DND-41 (cell line): ENCODE measurements at regions not wholly inside any gene's neighbourhood (a gene's known extent, or its start where the extent isn't known, plus 50 kb on each side); places are given as distances from the start of the nearest gene placed in this dataset.

ENCODE experiments used
- ATAC-seq: fragments of 200-7000 bp; cut with Tn5 transposase; 3 replicates; pipeline ENCODE4 v1.9.1; 2021; ENCODE audit warnings: low read depth; ENCODE audit not compliant: insufficient read depth
- DNase-seq: peaks from one replicate; pipeline ENCODE4 v3.0.0-alpha.2; 2020
- H2AFZ ChIP-seq: 2 replicates; pipeline ENCODE4 v1.6.0; 2012; ENCODE audit warnings: low read depth, low read length
- H3K27ac ChIP-seq: 2 replicates; pipeline ENCODE4 v1.5.1; 2012; ENCODE audit warnings: low read length, inconsistent platforms
- H3K27me3 ChIP-seq: fragments of 200-600 bp; sonication (generic); 2 replicates; pipeline ENCODE4 v1.6.0; 2012; ENCODE audit warnings: low read length, mild to moderate bottlenecking, inconsistent platforms; ENCODE audit not compliant: insufficient read depth, poor library complexity
- H3K36me3 ChIP-seq: 2 replicates; pipeline ENCODE4 v1.5.1; 2012; ENCODE audit warnings: low read length, inconsistent platforms; ENCODE audit not compliant: insufficient read depth
- H3K4me1 ChIP-seq: 2 replicates; pipeline ENCODE4 v1.5.1; 2012; ENCODE audit warnings: mild to moderate bottlenecking, low read length; ENCODE audit not compliant: insufficient read depth
- H3K4me2 ChIP-seq: 2 replicates; pipeline ENCODE4 v1.6.0; 2012; ENCODE audit warnings: mild to moderate bottlenecking, moderate library complexity, low read length, inconsistent platforms; ENCODE audit not compliant: insufficient read depth
- H3K4me3 ChIP-seq, 2 experiments: fragments of 200-600 bp in 1 of 2; shearing (Covaris generic) in 1 of 2; 2 replicates each; pipeline ENCODE4 v1.5.1; 2012 to 2016; ENCODE audit warnings: inconsistent platforms in 2 of 2, low read length in 2 of 2, mild to moderate bottlenecking in 2 of 2, low read depth in 1 of 2, moderate library complexity in 1 of 2
- H3K79me2 ChIP-seq: 2 replicates; pipeline ENCODE4 v1.6.0; 2012; ENCODE audit warnings: low read length, inconsistent platforms; ENCODE audit not compliant: insufficient read depth
- H3K9ac ChIP-seq: 2 replicates; pipeline ENCODE4 v1.6.0; 2012; ENCODE audit warnings: low read depth, mild to moderate bottlenecking, inconsistent platforms, low read length, moderate library complexity
- H3K9me3 ChIP-seq: 2 replicates; pipeline ENCODE4 v1.5.1; 2012; ENCODE audit warnings: low read length, moderate library complexity, mild to moderate bottlenecking, inconsistent platforms; ENCODE audit not compliant: insufficient read depth, severe bottlenecking
- H4K20me1 ChIP-seq: 2 replicates; pipeline ENCODE4 v1.6.0; 2012; ENCODE audit warnings: low read length; ENCODE audit not compliant: insufficient read depth
- CTCF ChIP-seq: IDR thresholded peaks from 2 replicates; pipeline ENCODE4 v1.5.1; 2012; ENCODE audit warnings: borderline replicate concordance, low read length, moderate library complexity, mild to moderate bottlenecking; ENCODE audit not compliant: poor library complexity, severe bottlenecking; ENCODE audit errors: extremely low read depth
- EZH2 ChIP-seq: IDR thresholded peaks from 3 replicates; pipeline ENCODE4 v1.6.1; 2012; ENCODE audit warnings: borderline replicate concordance, low read depth, mild to moderate bottlenecking, moderate library complexity, low read length, inconsistent platforms; ENCODE audit not compliant: severe bottlenecking

- no peak for TF ChIP-seq CTCF
- TF ChIP-seq EZH2: no peak
- Histone ChIP-seq H3K36me3 (no peaks in the 10 kb centered on the region), H3K4me2 (no peak overlapping the region), H2AFZ (no peak overlapping the region), H3K27me3 (no peaks in the 10 kb centered on the region), H3K4me1 (no peaks in the 10 kb centered on the region), H3K9ac (no peak overlapping the region), H4K20me1 (no peaks in the 10 kb centered on the region), H3K79me2 (no peaks in the 10 kb centered on the region), H3K4me3 (no peak overlapping the region), H3K27ac (no peak overlapping the region), H3K9me3 (peaks cover 19% of the 10 kb centered on the region)
- no peak for ATAC-seq
- DNase-seq: no peak
These were observed 225.0 kb upstream of the PUDP start for GRCh38 chrX:7372825-7373525.

GRCh38 chrX:7362111-7362510 lies 214.2 kb upstream of the PUDP start:
- no peak overlapping the region for H3K4me3 ChIP-seq

GRCh38 chrX:7351926-7352325 lies 204.0 kb upstream of the PUDP start:
- no peak overlapping the region for H3K4me3 ChIP-seq
- no peak overlapping the region for H3K27ac ChIP-seq
- H3K4me1 ChIP-seq: no peaks in the 10 kb centered on the region
- H3K27me3 ChIP-seq: no peaks in the 10 kb centered on the region
- TF ChIP-seq EZH2 (no peak), CTCF (no peak)
- no peak overlapping the region for H2AFZ ChIP-seq
- ATAC-seq: no peak
- no peaks in the 10 kb centered on the region for H4K20me1 ChIP-seq
- no peak overlapping the region for H3K9ac ChIP-seq
- no peak overlapping the region for H3K4me2 ChIP-seq
- H3K9me3 ChIP-seq: no peaks in the 10 kb centered on the region
- H3K79me2 ChIP-seq: no peaks in the 10 kb centered on the region
- no peak for DNase-seq
- peaks cover 7% of the 10 kb centered on the region; the same call in 1 of the 2 replicates for H3K36me3 ChIP-seq

More at GRCh38 chrX:7362111-7362510, 214.2 kb upstream of the PUDP start:
- Histone ChIP-seq H3K36me3 (no peaks in the 10 kb centered on the region), H3K4me1 (no peaks in the 10 kb centered on the region), H2AFZ (no peak overlapping the region), H3K27ac (no peak overlapping the region), H3K9ac (no peak overlapping the region), H3K27me3 (no peaks in the 10 kb centered on the region), H4K20me1 (no peaks in the 10 kb centered on the region), H3K79me2 (no peaks in the 10 kb centered on the region), H3K4me2 (no peak overlapping the region), H3K9me3 (no peaks in the 10 kb centered on the region)
- DNase-seq: no peak
- no peak for TF ChIP-seq CTCF
- TF ChIP-seq EZH2: no peak
- no peak for ATAC-seq
